Upper lobe of left lung (tissue), 4 donors: ENCODE measurements at regions not wholly inside any gene's neighbourhood (a gene's known extent, or its start where the extent isn't known, plus 50 kb on each side); places are given as distances from the start of the nearest gene placed in this dataset.

ENCODE experiments used
- CTCF ChIP-seq, 6 experiments: fragments of 450-650 bp in 4 of 6; fragments of 200-600 bp in 2 of 6; sonication (generic) in 2 of 6; IDR thresholded peaks; one replicate each; pipeline ENCODE4 v1.5.1; 2016 to 2019; ENCODE audit warnings: antibody characterized with exemption in 6 of 6
- POLR2A ChIP-seq, 4 donors: fragments of 450-650 bp; IDR thresholded peaks; one replicate each; pipeline ENCODE4 v1.5.1; 2016 to 2017; ENCODE audit warnings: antibody characterized with exemption in 4 of 4, mild to moderate bottlenecking in 2 of 4
- POLR2AphosphoS5 ChIP-seq, 2 donors: sonication (generic); formaldehyde crosslinking; IDR thresholded peaks; one replicate each; pipeline ENCODE4 v1.5.1; 2017; ENCODE audit warnings: antibody characterized with exemption in 2 of 2

GRCh38 chr4:54924891-54925290, 200.5 kb downstream of the KDR start:
- no peak for TF ChIP-seq POLR2A (IDR thresholded peaks at IDR 0.05)
- TF ChIP-seq CTCF (IDR thresholded peaks at IDR 0.05): no peak
- no peak for TF ChIP-seq POLR2AphosphoS5 (IDR thresholded peaks at IDR 0.05)
